COLO668 (cell line): ENCODE measurements at regions not wholly inside any gene's neighbourhood (a gene's known extent, or its start where the extent isn't known, plus 50 kb on each side); places are given as distances from the start of the nearest gene placed in this dataset.
A peak's percentile ranks its signal among the peaks of the same experiment; 100 is the strongest.

ENCODE experiments used
- DNase-seq: peaks from one replicate; lab custom pipeline; 2025; ENCODE audit not compliant: unreplicated experiment; lab: John Stamatoyannopoulos, UW

DNA sequence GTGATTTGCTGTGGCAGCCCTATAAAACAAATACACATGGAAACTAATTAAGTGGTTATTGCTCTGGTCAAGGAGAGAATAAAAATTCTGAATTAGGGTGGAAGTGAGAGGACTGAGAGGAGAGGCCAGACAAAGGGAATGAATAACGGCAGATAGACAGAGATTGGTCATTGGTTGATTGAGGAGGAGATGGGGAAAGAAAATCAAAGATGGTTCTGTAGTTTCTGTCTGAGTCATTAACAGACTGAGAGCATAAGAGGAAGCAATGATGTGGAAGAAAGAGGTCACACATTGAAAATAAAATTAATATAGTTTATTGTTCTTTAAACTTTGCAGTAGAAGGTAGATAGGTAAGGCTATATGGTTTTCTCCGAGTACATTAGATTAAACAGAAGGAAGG is 469.8 kb downstream of the ACTL7B start:
- DNase-seq = no peak

DNA sequence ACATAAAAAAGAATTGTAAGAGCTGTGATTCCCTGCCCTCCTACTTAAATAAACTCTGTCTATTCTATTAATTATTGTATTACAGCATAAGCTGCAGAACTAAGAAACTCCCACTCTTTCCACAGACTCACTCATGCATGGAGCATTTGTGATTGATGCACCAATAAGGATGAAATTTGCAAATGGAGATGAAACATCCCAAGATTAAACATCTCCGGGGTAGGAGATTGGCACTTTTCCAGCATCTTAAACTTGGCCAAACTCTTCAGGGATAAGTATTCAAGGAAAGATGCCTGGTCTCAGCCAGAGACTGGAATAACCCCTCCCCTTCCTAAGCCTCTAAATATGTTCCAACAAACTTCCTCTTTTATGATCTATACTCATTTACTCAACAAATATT is 472.0 kb downstream of the ACTL7B start:
- no peak for DNase-seq

DNA sequence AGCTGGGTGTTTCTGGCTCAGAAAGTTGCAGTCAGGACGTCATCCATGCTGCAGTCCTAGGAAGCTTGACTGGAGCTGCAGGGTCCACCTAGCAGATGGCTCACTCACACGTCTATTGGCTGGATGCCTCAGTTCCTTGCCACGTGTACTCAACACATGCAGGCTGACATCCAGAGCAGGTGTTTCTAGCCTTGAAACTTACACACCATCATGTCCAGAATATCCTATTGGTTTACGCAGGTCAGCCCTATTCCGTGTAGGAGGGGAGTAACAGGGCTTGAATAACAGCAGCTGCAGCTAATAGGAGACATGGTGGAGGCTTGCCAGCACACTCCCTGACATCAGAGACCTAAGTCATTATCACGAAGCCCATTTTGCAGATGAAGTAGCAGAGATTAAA is 473.5 kb downstream of the ACTL7B start:
- DNase-seq = no peak

- DNase-seq = no peak
These were observed 477.9 kb downstream of the ACTL7B start for GRCh38 chr9:108377881-108378280.

DNA sequence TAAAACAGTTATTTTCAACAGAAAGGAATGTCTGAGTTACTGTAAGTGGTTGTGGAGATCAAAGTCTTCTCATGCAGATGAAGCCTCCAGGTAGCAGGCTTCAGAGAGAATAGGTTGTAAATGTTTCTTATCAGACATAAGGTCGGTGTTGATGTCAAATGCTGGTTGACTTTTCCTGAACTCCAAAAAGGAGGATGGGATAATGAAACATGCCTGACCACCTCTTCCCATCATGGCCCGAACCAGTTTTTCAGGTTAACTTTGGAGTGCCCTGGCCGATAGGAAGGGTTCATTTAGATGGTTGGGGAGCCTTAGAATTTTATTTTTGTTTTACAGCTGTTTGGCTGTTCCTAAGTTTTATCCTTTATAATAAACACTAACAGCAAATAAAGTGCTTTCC is 478.4 kb downstream of the ACTL7B start:
- DNase-seq = no peak

DNA sequence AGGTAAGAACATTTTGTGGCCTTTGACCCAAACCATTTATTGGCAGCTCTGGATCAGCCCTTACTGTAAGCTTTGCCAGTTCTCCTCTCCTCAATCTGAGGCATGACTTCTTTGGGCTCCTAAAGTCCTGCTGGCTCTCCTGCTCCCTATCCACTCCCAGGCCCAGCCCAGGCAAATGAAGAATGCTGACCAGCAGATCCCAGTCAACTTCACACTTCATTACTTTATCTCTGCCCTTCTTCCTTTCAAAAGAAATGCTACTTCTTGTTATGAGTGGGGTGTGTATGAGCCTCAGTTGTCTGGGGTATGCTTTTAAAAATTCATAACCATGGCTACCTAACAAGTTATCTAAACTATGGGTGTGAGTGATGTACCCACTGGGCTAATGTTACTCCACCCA is 479.6 kb downstream of the ACTL7B start:
- no peak for DNase-seq

GRCh38 chr9:108374626-108375025 is 481.2 kb downstream of the ACTL7B start:
- no peak for DNase-seq

DNA sequence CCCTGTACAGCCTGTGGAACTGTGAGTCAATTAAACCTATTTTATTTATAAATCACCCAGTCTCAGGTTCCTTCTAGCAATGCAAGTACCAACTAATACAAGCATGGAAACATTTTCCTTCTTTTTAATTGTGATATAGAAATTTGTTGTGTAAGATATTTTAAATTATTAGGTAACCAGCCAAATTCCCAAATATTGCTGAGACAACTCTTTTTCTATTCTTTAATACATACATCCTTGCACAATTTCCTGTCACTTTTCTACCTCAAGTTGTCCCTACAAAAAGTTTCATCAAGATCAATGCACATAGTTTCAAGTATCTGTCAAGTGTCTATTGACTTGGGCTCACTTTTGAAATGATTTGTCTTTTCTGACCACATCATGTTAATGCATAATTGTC is 488.6 kb downstream of the ACTL7B start:
- no peak for DNase-seq

DNA sequence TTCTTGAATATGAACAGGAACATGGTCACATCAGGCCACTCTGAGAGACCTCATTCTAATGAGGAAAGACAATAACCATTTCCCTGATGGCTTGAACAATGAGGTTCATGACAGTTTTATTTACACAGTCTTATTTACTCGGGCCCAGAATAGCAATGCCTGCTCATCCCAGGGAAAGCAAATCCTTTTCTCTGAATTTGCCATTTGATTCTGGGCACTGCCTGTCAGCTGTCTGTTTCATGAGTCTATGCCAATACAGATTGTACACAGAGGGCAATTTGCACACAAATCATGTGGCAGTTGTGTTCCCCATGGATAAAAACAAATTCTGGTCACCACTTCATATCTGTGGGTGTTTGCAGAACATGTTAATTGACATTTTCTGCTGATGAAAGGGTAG is 492.5 kb downstream of the ACTL7B start:
- DNase-seq = peak; percentile 70

GRCh38 chr9:108360304-108360703 is 495.5 kb downstream of the ACTL7B start:
- DNase-seq = no peak

DNA sequence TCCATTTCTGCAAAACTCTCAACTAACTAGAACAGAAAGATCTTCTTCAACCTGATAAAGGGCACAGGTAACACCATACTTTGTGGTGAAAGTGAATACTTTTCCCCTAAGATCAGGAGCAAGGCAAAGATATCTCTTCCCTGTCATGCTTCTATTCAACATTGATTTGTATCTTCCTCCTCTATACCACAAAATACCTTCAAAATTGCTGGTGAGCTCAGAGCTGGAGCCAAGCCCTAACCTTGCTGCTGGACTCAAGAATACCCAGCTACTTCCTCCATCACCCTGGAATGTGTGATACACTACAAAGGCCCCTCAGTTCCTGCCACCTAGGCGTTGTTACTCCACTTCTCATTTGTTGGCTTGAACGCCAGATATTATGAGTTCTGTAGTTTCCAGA is 499.0 kb downstream of the ACTL7B start:
- no peak for DNase-seq

DNA sequence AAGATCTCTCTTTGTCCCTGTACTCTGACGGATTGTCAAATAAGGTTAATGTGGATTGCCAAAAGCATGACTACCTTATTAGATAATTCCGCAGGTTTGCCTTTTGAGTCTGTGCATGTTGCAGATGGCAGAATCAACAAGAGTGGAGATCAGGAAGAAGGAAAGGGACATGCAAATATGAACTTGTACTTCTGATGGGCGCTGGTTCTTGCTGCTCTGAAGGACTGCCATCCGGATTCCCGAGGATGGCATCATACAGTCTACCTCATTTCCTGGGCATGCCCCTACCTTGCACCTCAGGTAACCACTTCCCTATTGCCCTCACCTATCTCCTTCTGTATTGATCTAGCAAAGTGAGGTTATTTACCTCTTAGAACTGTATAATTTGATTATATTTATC is 504.2 kb downstream of the ACTL7B start:
- DNase-seq = no peak

GRCh38 chr9:108347463-108348188 is 508.2 kb downstream of the ACTL7B start:
- no peak for DNase-seq

DNA sequence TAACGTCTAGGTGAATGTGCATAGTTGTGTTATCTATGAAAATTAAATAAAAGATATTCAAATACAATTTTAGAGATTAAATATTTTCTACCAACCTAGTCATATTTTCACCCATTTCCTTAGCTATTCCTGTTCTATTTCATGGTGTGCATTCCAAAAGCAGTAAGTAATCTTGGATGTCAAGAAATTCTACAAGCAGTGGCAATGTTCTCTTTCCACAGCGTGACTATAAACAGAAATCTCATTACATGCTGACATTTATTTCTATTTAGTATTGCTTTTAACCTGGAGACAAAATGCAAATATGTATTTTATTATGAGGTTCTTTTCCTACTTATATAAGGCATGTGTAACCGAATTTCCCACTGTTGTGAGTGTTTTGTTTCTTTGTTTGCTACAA is 510.0 kb downstream of the ACTL7B start:
- no peak for DNase-seq

- no peak for DNase-seq
These were observed 516.5 kb downstream of the ACTL7B start for GRCh38 chr9:108339251-108339650.

- DNase-seq = no peak
These were observed 519.2 kb downstream of the ACTL7B start for GRCh38 chr9:108336575-108336974.

DNA sequence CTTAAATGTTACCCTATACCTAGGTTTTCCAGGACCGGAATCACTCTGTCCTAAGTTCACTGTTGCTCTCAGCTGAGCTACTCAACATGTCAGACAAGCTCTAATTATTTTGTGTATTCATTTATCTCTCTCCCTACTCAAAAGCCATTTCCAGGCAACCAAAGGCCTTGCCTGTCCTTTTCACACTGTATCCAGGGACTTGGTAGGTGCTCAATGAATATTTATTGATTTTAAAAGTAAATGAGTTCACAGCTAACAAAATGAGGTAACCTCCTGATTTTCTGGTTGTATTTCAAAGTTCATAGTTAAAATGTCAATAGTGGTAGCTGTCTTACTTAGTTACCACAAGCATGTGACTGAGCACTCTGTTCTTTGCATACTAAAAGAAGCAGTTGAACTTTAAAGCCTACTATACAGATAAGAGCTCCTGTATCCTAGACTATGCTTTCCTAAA is 522.2 kb downstream of the ACTL7B start:
- DNase-seq = no peak

- no peak for DNase-seq
These were observed 524.2 kb downstream of the ACTL7B start for GRCh38 chr9:108331596-108331995.

- DNase-seq = no peak
These were observed 530.4 kb downstream of the ACTL7B start for GRCh38 chr9:108325406-108325805.

GRCh38 chr9:108323615-108324014 is 532.2 kb downstream of the ACTL7B start:
- DNase-seq = no peak

DNA sequence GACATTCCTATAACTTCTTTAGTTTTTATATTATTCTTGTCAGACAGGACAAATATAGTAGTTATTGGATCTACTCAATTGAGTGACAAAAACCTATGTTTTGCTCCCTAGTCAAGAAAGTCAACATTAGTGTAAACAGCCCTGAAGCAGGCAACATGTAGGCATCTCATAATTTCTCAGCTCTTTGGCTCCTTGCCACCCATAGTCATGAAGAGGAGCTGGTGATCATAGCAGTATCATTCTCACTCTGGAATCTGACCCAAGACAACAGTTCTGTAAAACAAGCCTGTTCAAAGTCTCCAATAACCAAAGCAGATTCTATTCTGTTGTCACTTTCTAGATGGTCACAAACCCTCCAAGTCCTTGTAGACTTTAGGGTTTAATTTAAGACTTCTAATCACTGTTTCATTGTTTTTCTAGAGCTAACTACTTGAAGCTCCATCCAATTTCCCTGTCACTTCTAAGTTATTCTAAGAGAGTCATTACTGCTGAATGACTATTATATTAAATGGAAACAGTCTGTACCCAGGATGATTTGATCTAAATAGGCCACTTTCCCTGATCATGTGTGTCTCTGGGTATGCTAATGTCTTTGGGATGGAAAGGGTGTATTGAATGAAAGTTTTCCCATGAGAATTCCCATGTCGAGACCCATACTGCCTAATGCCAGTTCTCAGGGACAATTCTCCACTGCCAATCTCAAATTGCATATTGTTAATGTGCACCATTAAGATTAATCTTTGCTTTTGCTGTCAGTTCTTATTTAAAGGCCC is 533.3 kb downstream of the ACTL7B start:
- DNase-seq = no peak

- DNase-seq = no peak
These were observed 539.2 kb downstream of the ACTL7B start for GRCh38 chr9:108316630-108317029.

GRCh38 chr9:108316066-108316465 is 539.7 kb downstream of the ACTL7B start:
- DNase-seq = no peak
